Keratinocyte (primary cell): ENCODE measurements at regions not wholly inside any gene's neighbourhood (a gene's known extent, or its start where the extent isn't known, plus 50 kb on each side); places are given as distances from the start of the nearest gene placed in this dataset.

Experiments
- DNase-seq: peaks from one replicate; pipeline ENCODE4 v3.0.0-alpha.2; 2011; ENCODE audit warnings: low read depth, missing footprints, low spot score
- FAIRE-seq: peaks from 2 replicates; lab custom pipeline; 2011; peaks lifted over from hg19 to GRCh38; lab: Jason Lieb, UNC
- H2AFZ ChIP-seq: 2 replicates; pipeline ENCODE4 v1.6.0; 2012; ENCODE audit warnings: low read length, control low read depth, inconsistent platforms; ENCODE audit not compliant: control insufficient read depth
- H3K27ac ChIP-seq: 2 replicates; pipeline ENCODE4 v1.5.1; 2011; ENCODE audit warnings: low read length; ENCODE audit not compliant: control insufficient read depth, insufficient read depth
- H3K27me3 ChIP-seq: 3 replicates; pipeline ENCODE4 v1.6.0; 2011; ENCODE audit warnings: low read length; ENCODE audit not compliant: control insufficient read depth, insufficient read depth; ENCODE audit errors: extremely low read depth
- H3K36me3 ChIP-seq, 2 experiments: 2 replicates in 1 of 2; 3 replicates in 1 of 2; pipeline ENCODE4 v1.5.1; 2011; ENCODE audit warnings: low read length in 2 of 2, mild to moderate bottlenecking in 1 of 2; ENCODE audit not compliant: control insufficient read depth in 2 of 2, insufficient read depth in 2 of 2; ENCODE audit errors: extremely low read depth in 1 of 2
- H3K4me1 ChIP-seq: 3 replicates; pipeline ENCODE4 v1.5.1; 2011; ENCODE audit warnings: low read length; ENCODE audit not compliant: control insufficient read depth, insufficient read depth; ENCODE audit errors: extremely low read depth
- H3K4me2 ChIP-seq: 3 replicates; pipeline ENCODE4 v1.6.0; 2011; ENCODE audit warnings: low read depth, low read length; ENCODE audit not compliant: control insufficient read depth, insufficient read depth; ENCODE audit errors: extremely low read depth
- H3K4me3 ChIP-seq, 3 experiments: fragments of 200-600 bp in 1 of 3; sonication (generic) in 1 of 3; 2 replicates in 2 of 3; 3 replicates in 1 of 3; pipeline ENCODE4 v1.5.1; 2011 to 2016; ENCODE audit warnings: low read length in 3 of 3, mild to moderate bottlenecking in 3 of 3, control low read depth in 2 of 3, inconsistent platforms in 1 of 3, low read depth in 1 of 3, mixed read lengths in 1 of 3, mixed run types in 1 of 3, moderate library complexity in 1 of 3; ENCODE audit not compliant: control insufficient read depth in 2 of 3, insufficient read depth in 2 of 3; ENCODE audit errors: extremely low read depth in 1 of 3
- H3K79me2 ChIP-seq: 2 replicates; pipeline ENCODE4 v1.6.0; 2012; ENCODE audit warnings: low read length; ENCODE audit not compliant: control insufficient read depth, insufficient read depth
- H3K9ac ChIP-seq: 3 replicates; pipeline ENCODE4 v1.6.0; 2011; ENCODE audit warnings: low read length; ENCODE audit not compliant: control insufficient read depth, insufficient read depth; ENCODE audit errors: extremely low read depth
- H3K9me1 ChIP-seq: 3 replicates; pipeline ENCODE4 v1.6.0; 2011; ENCODE audit warnings: low read length; ENCODE audit not compliant: control insufficient read depth, insufficient read depth; ENCODE audit errors: extremely low read depth
- H3K9me3 ChIP-seq: 2 replicates; pipeline ENCODE4 v1.5.1; 2012; ENCODE audit warnings: low read depth, low read length; ENCODE audit not compliant: control insufficient read depth
- H4K20me1 ChIP-seq: 3 replicates; pipeline ENCODE4 v1.6.0; 2011; ENCODE audit warnings: low read length; ENCODE audit not compliant: control insufficient read depth, insufficient read depth; ENCODE audit errors: extremely low read depth
- CTCF ChIP-seq, 3 experiments: IDR thresholded peaks in 1 of 3; conservative IDR thresholded peaks in 1 of 3; optimal IDR thresholded peaks in 1 of 3; 2 replicates in 2 of 3; 3 replicates in 1 of 3; pipeline versions ENCODE3 to v1.5.1; 2011; ENCODE audit warnings: low read length in 3 of 3, mild to moderate bottlenecking in 3 of 3, moderate library complexity in 2 of 3, control low read depth in 1 of 3, inconsistent platforms in 1 of 3; ENCODE audit not compliant: insufficient read depth in 2 of 3; ENCODE audit errors: extremely low read depth in 1 of 3
- EZH2 ChIP-seq: IDR thresholded peaks from one replicate; pipeline ENCODE4 v1.6.1; 2012; ENCODE audit warnings: inconsistent platforms, mild to moderate bottlenecking, low read length, moderate library complexity
- dilution Hi-C: fragments of 300-500 bp; cut with MboI; formaldehyde crosslinking; loops from one replicate; pipeline ENCODE4 v1.7.0; 2020; ENCODE audit warnings: low sequenced_read_pairs; ENCODE audit not compliant: extremely low pct_ligation_motif_present

- H3K27ac ChIP-seq: no peak overlapping the region
- TF ChIP-seq CTCF (optimal IDR thresholded peaks at IDR 0.05 in 1 of 3, IDR thresholded peaks at IDR 0.05 in 1 of 3, conservative IDR thresholded peaks at IDR 0.05 in 1 of 3; ENCODE audit: extremely low read depth in 1 of 3, insufficient read depth in 2 of 3, low read length in 3 of 3) (no peak), EZH2 (no peak)
- no peaks in the 10 kb centered on the region for H3K9me1 ChIP-seq
- H3K36me3 ChIP-seq: no peaks in the 10 kb centered on the region
- no peaks in the 10 kb centered on the region for H3K79me2 ChIP-seq
- no peaks in the 10 kb centered on the region for H4K20me1 ChIP-seq
- dilution Hi-C loops: no loop called here
- no peak overlapping the region for H3K4me2 ChIP-seq
- no peaks in the 10 kb centered on the region for H3K9me3 ChIP-seq
- H3K9ac ChIP-seq: no peak overlapping the region
- H3K27me3 ChIP-seq: no peaks in the 10 kb centered on the region
- no peak overlapping the region for H3K4me3 ChIP-seq
- no peak overlapping the region for H2AFZ ChIP-seq
- DNase-seq (no peak), FAIRE-seq (no peak)
- peaks cover 2% of the 10 kb centered on the region for H3K4me1 ChIP-seq
Measured at GRCh38 chr12:93154753-93155480, 222.8 kb upstream of the NUDT4 start.

GRCh38 chr12:93156086-93156716 lies 221.5 kb upstream of the NUDT4 start:
- H3K27me3 ChIP-seq: no peaks in the 10 kb centered on the region
- H3K4me1 ChIP-seq: peaks cover 2% of the 10 kb centered on the region
- H3K36me3 ChIP-seq: no peaks in the 10 kb centered on the region
- FAIRE-seq (no peak), DNase-seq (no peak)
- H2AFZ ChIP-seq: peak overlapping the region; percentile 39
- no peak overlapping the region for H3K9ac ChIP-seq
- H3K27ac ChIP-seq: no peak overlapping the region
- H3K9me3 ChIP-seq: no peaks in the 10 kb centered on the region
- TF ChIP-seq EZH2 (no peak), CTCF (optimal IDR thresholded peaks at IDR 0.05 in 1 of 3, IDR thresholded peaks at IDR 0.05 in 1 of 3, conservative IDR thresholded peaks at IDR 0.05 in 1 of 3; ENCODE audit: extremely low read depth in 1 of 3, insufficient read depth in 2 of 3, low read length in 3 of 3) (no peak)
- H4K20me1 ChIP-seq: no peaks in the 10 kb centered on the region
- no peaks in the 10 kb centered on the region for H3K9me1 ChIP-seq
- no peak overlapping the region for H3K4me3 ChIP-seq
- H3K79me2 ChIP-seq: no peaks in the 10 kb centered on the region
- H3K4me2 ChIP-seq: no peak overlapping the region
- dilution Hi-C loops: no loop called here
